GM12878 (cell line): ENCODE measurements at regions not wholly inside any gene's neighbourhood (a gene's known extent, or its start where the extent isn't known, plus 50 kb on each side); places are given as distances from the start of the nearest gene placed in this dataset.

Source experiments
- NFYA ChIP-seq: IDR thresholded peaks from 2 replicates; pipeline ENCODE4 v1.6.1; 2011; ENCODE audit warnings: low read depth, mild to moderate bottlenecking, low read length, improper control_type of control experiment, borderline replicate concordance
- ZZZ3 ChIP-seq: IDR thresholded peaks from 2 replicates; pipeline ENCODE4 v1.6.1; 2011; ENCODE audit warnings: low read depth; ENCODE audit not compliant: control insufficient read depth, insufficient read length
- TF ChIP-seq, protein P1 (sequence below): fragments of 450-650 bp; formaldehyde crosslinking; IDR thresholded peaks from 2 replicates; pipeline ENCODE4 v1.5.0; 2022; ENCODE audit warnings: mild to moderate bottlenecking, missing genetic modification characterization
- TF ChIP-seq, protein P2 (sequence below): fragments of 450-650 bp; IDR thresholded peaks from 2 replicates; pipeline ENCODE4 v1.6.1; 2018; ENCODE audit warnings: mild to moderate bottlenecking, low read depth, moderate library complexity; ENCODE audit not compliant: partially characterized antibody
- TF ChIP-seq, protein P3 (sequence below): IDR thresholded peaks from 2 replicates; pipeline ENCODE4 v1.6.1; 2011; ENCODE audit warnings: borderline replicate concordance, low read depth, mild to moderate bottlenecking, moderate library complexity, low read length; ENCODE audit not compliant: insufficient read depth, poor library complexity, severe bottlenecking

DNA sequence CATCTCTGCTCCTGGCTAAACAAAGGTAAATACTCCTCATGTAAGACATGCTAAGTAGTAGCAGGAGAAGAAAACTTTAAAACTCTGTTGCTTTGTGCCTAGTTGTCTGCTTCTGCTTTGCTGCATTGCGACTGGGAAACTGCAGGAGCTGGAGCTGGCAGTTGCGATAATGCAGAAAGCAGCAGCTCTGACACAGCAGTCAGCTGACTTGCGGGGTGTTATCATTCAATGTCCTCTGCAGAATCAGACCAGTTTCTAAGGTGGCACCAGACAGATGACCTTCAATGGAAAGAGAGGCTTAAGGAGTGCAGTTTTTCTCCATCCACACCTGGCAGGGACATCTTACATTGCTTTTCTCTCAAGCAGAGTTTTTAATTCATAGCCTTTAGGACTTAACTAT is 69.9 kb upstream of the SOX4 start (continued):
- TF ChIP-seq, protein P1, sequence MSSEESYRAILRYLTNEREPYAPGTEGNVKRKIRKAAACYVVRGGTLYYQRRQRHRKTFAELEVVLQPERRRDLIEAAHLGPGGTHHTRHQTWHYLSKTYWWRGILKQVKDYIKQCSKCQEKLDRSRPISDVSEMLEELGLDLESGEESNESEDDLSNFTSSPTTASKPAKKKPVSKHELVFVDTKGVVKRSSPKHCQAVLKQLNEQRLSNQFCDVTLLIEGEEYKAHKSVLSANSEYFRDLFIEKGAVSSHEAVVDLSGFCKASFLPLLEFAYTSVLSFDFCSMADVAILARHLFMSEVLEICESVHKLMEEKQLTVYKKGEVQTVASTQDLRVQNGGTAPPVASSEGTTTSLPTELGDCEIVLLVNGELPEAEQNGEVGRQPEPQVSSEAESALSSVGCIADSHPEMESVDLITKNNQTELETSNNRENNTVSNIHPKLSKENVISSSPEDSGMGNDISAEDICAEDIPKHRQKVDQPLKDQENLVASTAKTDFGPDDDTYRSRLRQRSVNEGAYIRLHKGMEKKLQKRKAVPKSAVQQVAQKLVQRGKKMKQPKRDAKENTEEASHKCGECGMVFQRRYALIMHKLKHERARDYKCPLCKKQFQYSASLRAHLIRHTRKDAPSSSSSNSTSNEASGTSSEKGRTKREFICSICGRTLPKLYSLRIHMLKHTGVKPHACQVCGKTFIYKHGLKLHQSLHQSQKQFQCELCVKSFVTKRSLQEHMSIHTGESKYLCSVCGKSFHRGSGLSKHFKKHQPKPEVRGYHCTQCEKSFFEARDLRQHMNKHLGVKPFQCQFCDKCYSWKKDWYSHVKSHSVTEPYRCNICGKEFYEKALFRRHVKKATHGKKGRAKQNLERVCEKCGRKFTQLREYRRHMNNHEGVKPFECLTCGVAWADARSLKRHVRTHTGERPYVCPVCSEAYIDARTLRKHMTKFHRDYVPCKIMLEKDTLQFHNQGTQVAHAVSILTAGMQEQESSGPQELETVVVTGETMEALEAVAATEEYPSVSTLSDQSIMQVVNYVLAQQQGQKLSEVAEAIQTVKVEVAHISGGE (CRISPR knock-in tag), result no peak
- TF ChIP-seq NFYA, result no peak
- TF ChIP-seq, protein P2, sequence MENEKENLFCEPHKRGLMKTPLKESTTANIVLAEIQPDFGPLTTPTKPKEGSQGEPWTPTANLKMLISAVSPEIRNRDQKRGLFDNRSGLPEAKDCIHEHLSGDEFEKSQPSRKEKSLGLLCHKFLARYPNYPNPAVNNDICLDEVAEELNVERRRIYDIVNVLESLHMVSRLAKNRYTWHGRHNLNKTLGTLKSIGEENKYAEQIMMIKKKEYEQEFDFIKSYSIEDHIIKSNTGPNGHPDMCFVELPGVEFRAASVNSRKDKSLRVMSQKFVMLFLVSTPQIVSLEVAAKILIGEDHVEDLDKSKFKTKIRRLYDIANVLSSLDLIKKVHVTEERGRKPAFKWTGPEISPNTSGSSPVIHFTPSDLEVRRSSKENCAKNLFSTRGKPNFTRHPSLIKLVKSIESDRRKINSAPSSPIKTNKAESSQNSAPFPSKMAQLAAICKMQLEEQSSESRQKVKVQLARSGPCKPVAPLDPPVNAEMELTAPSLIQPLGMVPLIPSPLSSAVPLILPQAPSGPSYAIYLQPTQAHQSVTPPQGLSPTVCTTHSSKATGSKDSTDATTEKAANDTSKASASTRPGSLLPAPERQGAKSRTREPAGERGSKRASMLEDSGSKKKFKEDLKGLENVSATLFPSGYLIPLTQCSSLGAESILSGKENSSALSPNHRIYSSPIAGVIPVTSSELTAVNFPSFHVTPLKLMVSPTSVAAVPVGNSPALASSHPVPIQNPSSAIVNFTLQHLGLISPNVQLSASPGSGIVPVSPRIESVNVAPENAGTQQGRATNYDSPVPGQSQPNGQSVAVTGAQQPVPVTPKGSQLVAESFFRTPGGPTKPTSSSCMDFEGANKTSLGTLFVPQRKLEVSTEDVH, result no peak
- TF ChIP-seq, protein P3, sequence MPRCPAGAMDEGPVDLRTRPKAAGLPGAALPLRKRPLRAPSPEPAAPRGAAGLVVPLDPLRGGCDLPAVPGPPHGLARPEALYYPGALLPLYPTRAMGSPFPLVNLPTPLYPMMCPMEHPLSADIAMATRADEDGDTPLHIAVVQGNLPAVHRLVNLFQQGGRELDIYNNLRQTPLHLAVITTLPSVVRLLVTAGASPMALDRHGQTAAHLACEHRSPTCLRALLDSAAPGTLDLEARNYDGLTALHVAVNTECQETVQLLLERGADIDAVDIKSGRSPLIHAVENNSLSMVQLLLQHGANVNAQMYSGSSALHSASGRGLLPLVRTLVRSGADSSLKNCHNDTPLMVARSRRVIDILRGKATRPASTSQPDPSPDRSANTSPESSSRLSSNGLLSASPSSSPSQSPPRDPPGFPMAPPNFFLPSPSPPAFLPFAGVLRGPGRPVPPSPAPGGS, result no peak
- TF ChIP-seq ZZZ3, result no peak
